Right lobe of liver (tissue), 6 donors: ENCODE measurements at regions not wholly inside any gene's neighbourhood (a gene's known extent, or its start where the extent isn't known, plus 50 kb on each side); places are given as distances from the start of the nearest gene placed in this dataset.

Source experiments
- ATAC-seq, 4 donors: fragments of 200-7000 bp; cut with Tn5 transposase; one replicate each; pipeline ENCODE4 v1.9.1; 2020; ENCODE audit warnings: mild to moderate bottlenecking in 4 of 4, moderate library complexity in 4 of 4
- DNase-seq, 3 donors: peaks; one replicate each; pipeline ENCODE4 v3.0.0-alpha.2; 2020
- H3K27ac ChIP-seq, 3 donors: fragments of 200-600 bp; one replicate each; pipeline ENCODE4 v1.8.0; 2022
- H3K27me3 ChIP-seq, 2 donors: fragments of 200-600 bp; one replicate each; pipeline ENCODE4 v1.8.0; 2022
- H3K36me3 ChIP-seq, 4 donors: fragments of 200-600 bp; sonication (generic) in 1 of 4; one replicate each; pipeline versions ENCODE4 v1.5.1 to v1.8.0; 2017 to 2022; ENCODE audit warnings: control low read depth in 1 of 4
- H3K4me1 ChIP-seq, 4 donors: fragments of 200-600 bp; sonication (generic) in 1 of 4; one replicate each; pipeline versions ENCODE4 v1.5.1 to v1.8.0; 2017 to 2022; ENCODE audit warnings: control low read depth in 1 of 4
- H3K4me3 ChIP-seq, 3 donors: fragments of 200-600 bp; one replicate each; pipeline ENCODE4 v1.8.0; 2022
- H3K9me3 ChIP-seq, 4 donors: fragments of 200-600 bp; sonication (generic) in 1 of 4; one replicate each; pipeline versions ENCODE4 v1.5.1 to v1.8.0; 2017 to 2022; ENCODE audit warnings: control low read depth in 1 of 4
- CTCF ChIP-seq, 4 donors: fragments of 200-600 bp in 3 of 4; fragments of 450-650 bp in 1 of 4; IDR thresholded peaks; one replicate each; pipeline versions ENCODE4 v1.5.1 to v1.8.0; 2016 to 2022; ENCODE audit warnings: antibody characterized with exemption in 4 of 4, mild to moderate bottlenecking in 2 of 4
- POLR2A ChIP-seq: fragments of 450-650 bp; IDR thresholded peaks from one replicate; pipeline ENCODE4 v1.6.1; 2017; ENCODE audit warnings: antibody characterized with exemption, mild to moderate bottlenecking
- WGBS: methylation state at CpG from one replicate; pipeline ENCODE4 v1.1.6; 2018; ENCODE audit warnings: low coverage, low lambda C conversion rate; ENCODE audit not compliant: insufficient coverage; ENCODE audit errors: missing lambda C conversion rate; 5-methylcytosine and 5-hydroxymethylcytosine counted together
- intact Hi-C, 2 donors: fragments of 100-400 bp; cut with DNase I; formaldehyde crosslinking; loops; one replicate each; pipeline versions ENCODE4 v1.11.2 to v1.14.1; 2022
- donor health status: DM: no; HTN: yes; CAD: no.
- donor health status: DM: no; HTN: no; CAD: no.
- donor health status: DM: no; HTN: no; CAD: no.
- donor health status: DM: no; HTN: yes; CAD: no.
- donor health status: DM: no; HTN: yes; CAD: no.

GRCh38 chr9:101877439-101877838, 139.0 kb upstream of the GRIN3A start:
- no peaks in the 10 kb centered on the region for H3K27me3 ChIP-seq
- no peak overlapping the region for H3K4me3 ChIP-seq
- no peaks in the 10 kb centered on the region for H3K9me3 ChIP-seq
- intact Hi-C loops, result no loop called here
- 73% methylated on average over 1 of the region's 1 CpG for WGBS
- TF ChIP-seq CTCF (IDR thresholded peaks at IDR 0.05) (no peak), POLR2A (no peak)
- no peak overlapping the region for H3K27ac ChIP-seq
- ATAC-seq, result no peak
- no peak for DNase-seq
- H3K4me1 ChIP-seq, result no peaks in the 10 kb centered on the region
- no peaks in the 10 kb centered on the region for H3K36me3 ChIP-seq

- DNase-seq, result no peak
- no peak for ATAC-seq
- no peak for TF ChIP-seq CTCF (IDR thresholded peaks at IDR 0.05)
- TF ChIP-seq POLR2A, result no peak
- H3K36me3 ChIP-seq, result no peaks in the 10 kb centered on the region
- WGBS, result 54% methylated on average over 2 of the region's 2 CpGs
- intact Hi-C loops, result no loop called here
- no peaks in the 10 kb centered on the region for H3K4me1 ChIP-seq
- no peak overlapping the region for H3K4me3 ChIP-seq
- H3K27me3 ChIP-seq, result no peaks in the 10 kb centered on the region
- no peaks in the 10 kb centered on the region for H3K9me3 ChIP-seq
- no peak overlapping the region for H3K27ac ChIP-seq
These were observed 123.0 kb upstream of the GRIN3A start for GRCh38 chr9:101861472-101861871.

GRCh38 chr9:101860920-101861319, 122.5 kb upstream of the GRIN3A start:
- 0% methylated on average over 1 of the region's 1 CpG for WGBS
- no peak for TF ChIP-seq CTCF (IDR thresholded peaks at IDR 0.05)
- TF ChIP-seq POLR2A, result no peak
- intact Hi-C loops, result no loop called here
- no peak overlapping the region for H3K27ac ChIP-seq
- H3K36me3 ChIP-seq, result no peaks in the 10 kb centered on the region
- no peaks in the 10 kb centered on the region for H3K9me3 ChIP-seq
- H3K27me3 ChIP-seq, result no peaks in the 10 kb centered on the region
- H3K4me3 ChIP-seq, result no peak overlapping the region
- DNase-seq (no peak), ATAC-seq (no peak)
- H3K4me1 ChIP-seq, result no peaks in the 10 kb centered on the region

GRCh38 chr9:101859620-101860019, 121.2 kb upstream of the GRIN3A start:
- DNase-seq (no peak), ATAC-seq (no peak)
- Histone ChIP-seq H3K27me3 (no peaks in the 10 kb centered on the region), H3K4me1 (no peaks in the 10 kb centered on the region), H3K9me3 (no peaks in the 10 kb centered on the region), H3K4me3 (no peak overlapping the region), H3K36me3 (no peaks in the 10 kb centered on the region), H3K27ac (no peak overlapping the region)
- intact Hi-C loops, result no loop called here
- WGBS, result 87% methylated on average over 3 of the region's 3 CpGs
- TF ChIP-seq CTCF (IDR thresholded peaks at IDR 0.05) (no peak), POLR2A (no peak)

GRCh38 chr9:101858026-101858425, 119.6 kb upstream of the GRIN3A start:
- 64% methylated on average over 5 of the region's 5 CpGs for WGBS
- ATAC-seq (no peak), DNase-seq (no peak)
- Histone ChIP-seq H3K27me3 (no peaks in the 10 kb centered on the region), H3K4me3 (no peak overlapping the region), H3K9me3 (no peaks in the 10 kb centered on the region), H3K36me3 (no peaks in the 10 kb centered on the region), H3K27ac (no peak overlapping the region), H3K4me1 (no peaks in the 10 kb centered on the region)
- TF ChIP-seq POLR2A, result no peak
- TF ChIP-seq CTCF (IDR thresholded peaks at IDR 0.05), result no peak
- intact Hi-C loops, result no loop called here
